ENCODE measurements at regions not wholly inside any gene's neighbourhood (a gene's known extent, or its start where the extent isn't known, plus 50 kb on each side); places are given as distances from the start of the nearest gene placed in this dataset.
A peak's percentile ranks its signal among the peaks of the same experiment; 100 is the strongest.

DNA sequence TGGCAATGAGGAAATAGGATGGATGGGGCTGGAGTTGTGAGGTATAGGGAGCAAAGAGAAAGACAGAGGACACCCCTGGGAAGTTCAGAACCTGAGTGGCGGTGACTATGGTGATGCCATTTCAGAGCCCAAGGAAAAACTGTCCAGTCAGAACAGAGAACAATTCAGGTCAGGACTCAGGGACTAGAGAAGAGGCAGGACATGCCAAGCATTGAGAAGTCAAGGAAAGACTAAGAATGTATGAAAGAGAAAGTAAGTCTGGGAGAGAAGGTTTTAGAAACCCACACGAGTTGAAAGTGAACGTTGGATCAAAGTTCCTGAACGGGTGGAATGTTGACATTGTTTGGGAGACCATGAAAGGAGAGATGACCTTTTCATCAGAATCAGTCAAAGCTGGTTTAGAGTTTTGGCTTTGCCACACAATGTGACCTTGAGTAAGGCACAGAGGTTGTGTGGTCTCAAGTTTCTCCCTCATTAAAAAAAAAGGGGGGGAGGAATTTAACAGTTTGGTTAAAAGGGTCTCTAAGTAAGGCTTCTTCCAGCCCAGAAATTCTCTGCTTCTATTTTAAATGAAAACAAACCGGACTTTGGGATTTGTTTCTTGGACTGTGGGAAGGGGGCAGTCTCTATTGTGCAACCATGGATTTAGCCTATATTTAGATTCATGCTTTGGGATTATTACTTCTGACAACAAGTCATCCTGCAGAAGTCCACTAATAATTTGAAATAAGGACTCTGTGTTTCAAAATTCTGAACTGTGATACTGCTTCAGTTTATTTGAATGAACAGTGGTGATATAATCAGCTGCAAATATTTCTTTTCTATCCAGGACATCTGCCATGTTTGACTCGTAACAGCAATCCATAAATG lies 315.9 kb upstream of the TBL1XR1 start:
- DNase-seq (ENCODE audit: low spot score), result no peak

DNA sequence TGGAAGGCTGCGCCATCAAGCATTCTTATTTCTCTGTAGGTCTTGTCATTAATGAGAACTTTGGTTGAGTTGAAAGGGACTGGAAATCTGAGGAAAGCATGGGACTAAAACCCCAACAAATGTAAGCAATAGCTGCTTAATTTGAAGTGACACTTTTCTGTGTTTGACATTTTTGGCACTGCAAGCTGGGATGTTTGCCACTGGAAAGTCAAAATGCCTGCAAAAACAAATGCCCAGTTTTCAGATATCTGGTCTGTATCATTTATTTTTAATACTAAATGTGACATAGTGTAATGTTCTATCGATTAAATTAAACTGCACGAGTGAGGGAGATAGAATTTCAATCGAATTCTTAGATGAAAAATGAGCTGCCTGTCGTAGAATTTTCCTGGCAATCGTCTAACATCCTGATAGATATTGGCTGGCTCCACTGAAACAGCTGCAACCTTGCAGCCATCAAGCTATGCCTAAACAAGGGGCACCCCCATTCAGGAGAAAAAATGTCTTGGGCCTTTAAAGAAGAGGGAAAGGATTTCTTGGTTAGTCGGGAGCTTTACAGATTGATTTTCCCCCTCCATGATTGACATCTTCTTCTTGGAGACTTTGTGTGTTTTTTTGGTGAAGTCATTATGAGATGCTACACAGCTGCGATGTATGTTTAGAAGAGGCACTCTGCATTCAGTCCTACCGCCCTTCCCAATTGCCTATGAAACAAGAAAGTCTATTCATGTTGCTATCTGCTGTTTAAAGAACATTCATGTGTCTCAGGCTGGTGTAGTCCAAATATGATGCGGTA lies 316.7 kb upstream of the TBL1XR1 start:
- no peak for DNase-seq (ENCODE audit: low spot score)

- no peak for DNase-seq (ENCODE audit: low spot score)
These were observed 317.6 kb upstream of the TBL1XR1 start for GRCh38 chr3:177514611-177515499.

- DNase-seq (ENCODE audit: low spot score), result no peak
These were observed 318.5 kb upstream of the TBL1XR1 start for GRCh38 chr3:177515786-177516157.

- peak; percentile 70 for DNase-seq (ENCODE audit: low spot score)
These were observed 319.1 kb upstream of the TBL1XR1 start for GRCh38 chr3:177516158-177517011.

- DNase-seq (ENCODE audit: low spot score), result no peak
These were observed 320.6 kb upstream of the TBL1XR1 start for GRCh38 chr3:177517906-177518305.

DNA sequence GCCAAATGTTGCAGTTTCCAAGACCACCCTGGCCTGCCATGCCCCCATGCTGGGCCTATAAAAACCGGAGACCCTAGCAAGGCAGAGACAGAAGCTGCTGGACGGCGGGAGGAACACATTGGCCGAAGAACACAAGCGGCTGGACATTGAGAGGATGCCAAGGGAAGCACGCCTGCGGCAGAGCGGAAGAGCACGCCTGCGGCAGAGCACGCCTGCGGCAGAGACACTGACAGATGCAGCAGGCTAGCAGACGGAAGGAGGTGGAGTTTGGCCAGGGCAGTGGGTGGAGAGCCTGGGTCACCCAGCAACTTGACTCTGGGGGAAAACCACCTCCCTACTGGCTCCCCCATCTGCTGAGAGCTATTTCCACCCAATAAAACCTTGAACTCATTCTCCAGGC lies 322.3 kb upstream of the TBL1XR1 start:
- DNase-seq (ENCODE audit: low spot score), result no peak

DNA sequence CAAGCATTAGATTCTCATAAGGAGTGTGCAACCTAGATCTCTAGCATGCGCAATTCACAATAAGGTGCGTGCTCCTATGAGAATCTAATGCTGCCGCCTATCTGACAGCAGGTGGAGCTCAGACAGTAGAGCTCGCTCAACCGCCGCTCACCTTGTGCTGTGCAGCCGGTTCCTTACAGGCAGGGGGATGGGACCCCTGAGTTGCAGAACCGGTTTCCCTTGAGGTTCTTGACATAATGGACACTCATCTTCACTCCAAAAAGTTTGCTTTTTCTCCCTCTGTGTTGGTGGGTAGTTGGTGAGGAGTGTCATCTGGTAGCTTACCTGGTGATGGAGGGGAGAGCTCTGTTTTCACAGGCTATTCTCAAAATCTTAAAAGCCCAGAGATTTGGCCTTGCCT lies 324.0 kb upstream of the TBL1XR1 start:
- no peak for DNase-seq (ENCODE audit: low spot score)

DNA sequence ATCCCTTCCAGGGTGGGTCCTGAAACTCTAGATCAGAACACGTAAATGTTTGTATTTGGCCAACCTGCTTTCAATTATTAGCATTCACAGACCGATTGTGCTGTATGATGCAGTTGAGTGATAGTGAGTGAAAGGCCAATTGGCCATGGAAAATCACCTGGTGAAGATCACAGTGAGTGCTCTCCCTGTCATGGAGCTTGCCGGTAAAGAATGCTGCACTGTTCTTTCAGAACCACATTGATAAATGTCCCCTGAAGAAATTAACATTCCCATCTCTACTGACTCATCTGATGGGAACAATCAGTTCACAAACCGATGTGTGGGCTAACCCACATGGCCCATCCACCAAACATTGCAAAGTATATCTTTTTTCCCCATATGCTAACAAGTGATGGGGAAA lies 324.8 kb upstream of the TBL1XR1 start:
- DNase-seq (ENCODE audit: low spot score), result no peak

GRCh38 chr3:177523067-177523675 lies 325.9 kb upstream of the TBL1XR1 start:
- no peak for DNase-seq (ENCODE audit: low spot score)

- DNase-seq (ENCODE audit: low spot score), result no peak
These were observed 326.7 kb upstream of the TBL1XR1 start for GRCh38 chr3:177523872-177524438.

DNA sequence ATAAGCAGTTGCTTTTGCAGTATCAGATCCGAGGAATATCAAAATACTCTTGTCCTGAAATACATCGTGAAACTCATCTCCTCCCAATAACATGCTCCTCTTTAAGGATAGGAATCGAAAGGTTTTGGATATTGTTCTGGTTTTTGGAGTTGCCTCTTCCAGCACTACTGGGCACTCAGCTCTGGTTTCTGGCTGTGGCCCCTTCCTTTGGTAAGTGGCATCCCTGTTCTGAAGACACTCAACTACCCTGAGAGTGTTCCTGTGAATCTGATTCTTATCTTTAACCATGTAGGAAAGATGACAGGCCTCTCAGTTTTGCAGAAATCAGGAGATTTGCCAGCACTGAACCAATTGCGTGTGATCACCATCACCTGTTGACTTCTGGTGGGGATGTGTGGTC lies 327.5 kb upstream of the TBL1XR1 start:
- no peak for DNase-seq (ENCODE audit: low spot score)

GRCh38 chr3:177525414-177525813 lies 328.1 kb upstream of the TBL1XR1 start:
- DNase-seq (ENCODE audit: low spot score), result no peak

DNA sequence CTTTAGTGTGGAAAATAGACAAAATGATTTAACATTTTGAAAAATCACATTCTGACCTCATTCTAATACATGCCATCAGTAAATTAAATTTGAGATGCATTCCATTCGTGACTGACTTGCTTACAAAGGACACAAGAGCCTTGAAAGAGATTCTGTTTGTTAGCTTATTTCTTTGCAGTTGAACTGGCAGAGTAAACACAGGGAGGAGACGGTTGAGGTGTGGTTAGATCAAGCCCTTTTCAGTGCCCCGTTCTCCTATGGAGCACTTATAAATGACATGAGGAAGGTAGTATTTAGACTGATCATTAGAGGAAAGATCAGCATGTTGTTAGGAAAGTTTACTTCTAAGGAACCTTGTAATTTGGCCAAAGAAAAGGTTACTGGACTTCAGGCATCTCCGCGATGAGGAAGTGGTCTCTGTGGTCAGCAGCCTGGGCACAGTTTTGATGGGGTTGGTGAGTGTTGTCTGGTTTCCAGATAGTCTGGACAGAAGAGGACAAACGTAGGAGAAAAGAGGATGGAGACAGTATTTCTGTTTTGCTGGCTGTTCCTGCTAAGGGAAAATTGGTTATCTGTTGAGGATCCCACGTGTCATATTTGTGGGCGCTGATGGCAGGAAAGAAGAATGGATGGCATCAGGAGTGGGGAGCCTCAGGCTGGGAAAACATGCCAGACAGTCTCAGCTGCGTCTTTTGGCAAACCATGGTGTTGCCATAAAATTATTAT lies 328.9 kb upstream of the TBL1XR1 start:
- DNase-seq (ENCODE audit: low spot score), result no peak

DNA sequence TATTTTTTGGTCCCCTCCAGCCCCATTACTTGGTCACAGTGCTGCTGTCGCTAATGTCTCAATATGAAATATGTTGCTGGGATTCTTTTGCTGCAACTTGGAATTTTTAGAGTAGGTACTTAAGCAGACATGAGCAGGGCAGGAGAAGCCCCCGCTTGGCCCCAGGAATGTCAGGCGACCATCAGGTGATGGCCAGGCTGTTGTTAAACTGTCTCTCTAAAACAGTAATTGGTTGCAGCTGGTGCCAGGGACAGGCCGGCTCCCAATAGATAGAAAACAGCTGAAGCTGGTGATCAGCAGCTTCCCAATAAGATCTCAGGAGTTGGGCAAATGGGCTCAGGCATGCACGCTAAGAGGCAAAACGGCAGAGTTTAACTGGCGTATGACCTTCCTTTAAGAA lies 329.9 kb upstream of the TBL1XR1 start:
- no peak for DNase-seq (ENCODE audit: low spot score)

DNA sequence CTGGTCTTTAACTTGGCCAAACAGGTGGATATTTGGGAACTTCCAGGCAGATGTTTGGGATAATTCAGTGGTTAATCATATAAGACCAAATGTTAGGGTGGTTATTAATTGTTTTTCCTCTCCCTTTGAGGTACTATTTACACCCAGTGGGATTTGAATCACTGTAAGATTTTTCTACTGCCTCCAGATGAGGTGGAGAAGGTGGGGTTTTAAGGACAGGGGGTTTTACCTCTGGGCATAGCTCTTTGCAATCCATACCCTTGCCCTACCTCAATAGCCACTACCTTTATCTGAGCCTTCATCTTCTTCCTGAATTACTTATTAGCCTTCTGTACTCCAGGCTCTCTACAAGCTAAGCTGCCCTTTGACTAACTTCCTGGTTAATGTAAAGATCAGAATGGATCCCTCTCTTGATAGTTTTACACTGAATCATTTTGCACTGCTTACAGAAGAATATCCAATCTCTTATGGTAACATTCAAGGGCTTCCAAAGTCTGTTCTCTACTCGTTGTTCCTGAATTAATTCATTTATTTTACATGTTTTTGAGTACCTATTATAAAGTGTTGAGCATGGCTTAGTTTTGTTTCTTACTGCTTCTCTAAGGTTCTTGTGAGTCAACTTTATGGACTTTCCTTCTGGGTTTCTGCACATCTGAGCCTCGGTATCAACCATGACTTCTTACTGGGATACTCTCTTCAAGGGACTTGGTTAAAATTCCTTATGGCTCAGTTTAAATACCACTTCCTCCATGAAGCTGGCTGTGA lies 331.2 kb upstream of the TBL1XR1 start:
- no peak for DNase-seq (ENCODE audit: low spot score)

DNA sequence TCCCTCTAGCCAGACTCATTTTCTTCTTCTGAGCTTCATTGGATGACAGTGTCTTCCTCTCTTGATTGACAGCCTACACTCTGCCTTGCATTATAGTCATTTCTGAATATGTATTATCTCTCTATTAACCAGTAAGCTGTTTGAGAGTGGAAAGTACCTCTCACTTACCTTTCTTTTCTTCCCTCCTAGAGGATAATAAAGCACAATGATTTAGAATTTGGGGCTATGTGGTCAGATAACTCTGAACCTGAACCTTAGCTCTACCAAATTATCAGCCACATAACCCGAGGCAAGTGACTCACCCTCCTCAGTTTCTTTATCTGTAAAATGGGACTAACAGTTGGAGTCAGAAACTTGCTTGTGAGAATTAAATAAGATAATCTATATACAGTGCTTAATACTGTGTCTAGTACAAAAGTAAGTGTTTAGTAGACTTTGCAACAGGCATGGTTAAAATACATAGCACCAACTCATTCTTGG lies 331.8 kb upstream of the TBL1XR1 start:
- DNase-seq (ENCODE audit: low spot score), result no peak

DNA sequence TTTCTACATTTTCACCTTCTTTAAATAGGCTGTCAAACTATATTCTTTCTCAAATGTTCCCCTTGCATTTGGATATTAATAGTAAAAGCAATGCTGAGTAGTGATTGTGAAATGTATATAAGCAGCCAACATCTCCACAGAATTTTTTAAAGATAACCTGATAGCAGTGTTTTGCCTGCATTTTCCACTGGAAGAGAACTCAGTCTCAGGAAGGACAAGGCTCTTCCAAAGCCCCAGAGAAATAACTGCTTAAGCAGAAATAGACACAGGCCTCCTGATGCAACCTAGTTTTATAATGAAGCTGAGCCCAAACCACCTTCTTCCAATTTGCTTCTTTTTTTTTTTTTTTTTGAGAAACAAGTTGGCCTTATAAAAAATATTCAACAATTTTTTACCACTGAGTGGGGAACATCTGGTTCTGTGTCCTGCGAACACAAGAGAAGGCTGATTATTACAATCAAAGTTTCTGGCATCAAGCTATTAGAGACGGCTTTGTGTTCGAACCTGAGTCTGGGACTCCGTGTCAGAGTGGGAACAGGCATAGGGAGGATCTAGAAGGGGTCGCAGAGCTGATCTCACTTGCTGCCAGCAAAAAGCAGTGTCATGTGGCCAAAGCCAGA lies 332.5 kb upstream of the TBL1XR1 start:
- no peak for DNase-seq (ENCODE audit: low spot score)

DNA sequence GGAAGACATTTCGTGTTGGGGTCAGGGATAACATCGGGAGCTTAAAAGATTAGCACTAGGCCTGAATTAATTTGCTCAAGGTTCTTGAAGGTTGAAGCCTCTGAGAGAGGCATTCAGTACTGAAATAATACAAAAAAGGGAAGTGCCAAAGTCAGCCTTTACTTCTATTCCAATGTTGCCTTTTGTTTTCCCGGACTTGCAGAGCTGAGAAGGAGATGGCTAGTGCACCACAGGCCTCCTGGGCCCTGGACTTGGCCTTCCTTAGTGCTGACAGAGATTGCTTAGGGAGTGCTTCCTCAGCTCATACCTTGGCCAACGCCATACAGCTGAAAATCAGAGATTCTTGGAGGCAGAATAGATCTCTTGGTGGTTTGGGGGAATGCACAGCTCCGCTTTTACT lies 333.6 kb upstream of the TBL1XR1 start:
- no peak for DNase-seq (ENCODE audit: low spot score)
